Activated CD4-positive, alpha-beta memory T cell treated with anti-CD3 and anti-CD28 coated beads, Interleukin-2, amount 10 ng/mL, durations not matched to agents 7 days and 5 days (primary cell): ENCODE measurements at regions not wholly inside any gene's neighbourhood (a gene's known extent, or its start where the extent isn't known, plus 50 kb on each side); places are given as distances from the start of the nearest gene placed in this dataset.

ENCODE experiments used
- CTCF ChIA-PET: fragments of 350-600 bp; sonication (Branson Sonifier 250); formaldehyde crosslinking; loops from one replicate; lab custom pipeline; 2021; ENCODE audit warnings: antibody characterized with exemption, inconsistent platforms; lab: Charles Lee
- POLR2A ChIA-PET: fragments of 350-600 bp; sonication (Branson Sonifier 250); formaldehyde crosslinking; loops from one replicate; lab custom pipeline; 2021; ENCODE audit warnings: antibody characterized with exemption; lab: Charles Lee
- DNase-seq: peaks from one replicate; pipeline ENCODE4 v3.0.0-alpha.2; 2020
- H3K27ac Mint-ChIP-seq: one replicate; pipeline ENCODE4 v1.8.0; 2021; ENCODE audit warnings: mild to moderate bottlenecking, mixed read lengths
- H3K27me3 Mint-ChIP-seq: one replicate; pipeline ENCODE4 v1.8.0; 2021; ENCODE audit warnings: mixed read lengths
- H3K36me3 Mint-ChIP-seq: one replicate; pipeline ENCODE4 v1.8.0; 2021; ENCODE audit warnings: low read depth, mixed read lengths
- H3K4me1 Mint-ChIP-seq: one replicate; pipeline ENCODE4 v1.8.0; 2021; ENCODE audit warnings: mixed read lengths
- H3K4me3 Mint-ChIP-seq: one replicate; pipeline ENCODE4 v1.8.0; 2021; ENCODE audit warnings: mild to moderate bottlenecking, mixed read lengths
- H3K9me3 Mint-ChIP-seq: one replicate; pipeline ENCODE4 v1.8.0; 2021; ENCODE audit warnings: mixed read lengths

GRCh38 chr7:155872678-155873369, 60.6 kb upstream of the SHH start:
- no peaks in the 10 kb centered on the region for H3K9me3 Mint-ChIP-seq
- ChIA-PET CTCF (no interaction called here), POLR2A (no interaction called here)
- H3K4me1 Mint-ChIP-seq, result no peaks in the 10 kb centered on the region
- H3K27ac Mint-ChIP-seq, result no peak overlapping the region
- H3K27me3 Mint-ChIP-seq, result peaks cover 1% of the 10 kb centered on the region
- no peak overlapping the region for H3K4me3 Mint-ChIP-seq
- H3K36me3 Mint-ChIP-seq, result no peaks in the 10 kb centered on the region
- no peak for DNase-seq

- DNase-seq, result no peak
- CTCF ChIA-PET, result no interaction called here
- Mint-ChIP-seq H3K27me3 (no peaks in the 10 kb centered on the region), H3K36me3 (no peaks in the 10 kb centered on the region), H3K27ac (no peak overlapping the region), H3K4me3 (no peak overlapping the region), H3K9me3 (no peaks in the 10 kb centered on the region), H3K4me1 (no peaks in the 10 kb centered on the region)
- POLR2A ChIA-PET, result no interaction called here
Observed at GRCh38 chr7:155871211-155871610, 58.9 kb upstream of the SHH start.

GRCh38 chr7:155870334-155871180, 58.3 kb upstream of the SHH start:
- Mint-ChIP-seq H3K36me3 (no peaks in the 10 kb centered on the region), H3K27me3 (no peaks in the 10 kb centered on the region), H3K9me3 (no peaks in the 10 kb centered on the region), H3K4me1 (no peaks in the 10 kb centered on the region), H3K4me3 (no peak overlapping the region), H3K27ac (no peak overlapping the region)
- ChIA-PET POLR2A (no interaction called here), CTCF (no interaction called here)
- peak; percentile 6 for DNase-seq

- Mint-ChIP-seq H3K9me3 (no peaks in the 10 kb centered on the region), H3K27me3 (no peaks in the 10 kb centered on the region), H3K4me3 (no peak overlapping the region), H3K36me3 (no peaks in the 10 kb centered on the region), H3K27ac (no peak overlapping the region), H3K4me1 (no peaks in the 10 kb centered on the region)
- peak; percentile 10 for DNase-seq
- ChIA-PET CTCF (no interaction called here), POLR2A (no interaction called here)
Observed at GRCh38 chr7:155869784-155870076, 57.5 kb upstream of the SHH start.

- DNase-seq, result no peak
- Mint-ChIP-seq H3K4me3 (no peak overlapping the region), H3K36me3 (no peaks in the 10 kb centered on the region), H3K9me3 (no peaks in the 10 kb centered on the region), H3K27me3 (no peaks in the 10 kb centered on the region), H3K4me1 (no peaks in the 10 kb centered on the region), H3K27ac (no peak overlapping the region)
- ChIA-PET CTCF (no interaction called here), POLR2A (no interaction called here)
Observed at GRCh38 chr7:155868955-155869783, 56.9 kb upstream of the SHH start.

- POLR2A ChIA-PET, result no interaction called here
Observed at GRCh38 chr7:155867734-155868400, 55.6 kb upstream of the SHH start.

GRCh38 chr7:155867280-155867679, 55.0 kb upstream of the SHH start:
- POLR2A ChIA-PET, result no interaction called here
- H3K27me3 Mint-ChIP-seq, result no peaks in the 10 kb centered on the region
- CTCF ChIA-PET, result no interaction called here
- no peak overlapping the region for H3K27ac Mint-ChIP-seq
- H3K4me1 Mint-ChIP-seq, result no peaks in the 10 kb centered on the region
- no peaks in the 10 kb centered on the region for H3K9me3 Mint-ChIP-seq
- H3K4me3 Mint-ChIP-seq, result no peak overlapping the region
- DNase-seq, result no peak
- no peaks in the 10 kb centered on the region for H3K36me3 Mint-ChIP-seq

More at GRCh38 chr7:155867734-155868400, 55.6 kb upstream of the SHH start:
- H3K36me3 Mint-ChIP-seq, result no peaks in the 10 kb centered on the region
- H3K27me3 Mint-ChIP-seq, result no peaks in the 10 kb centered on the region
- DNase-seq, result no peak
- H3K4me3 Mint-ChIP-seq, result no peak overlapping the region
- CTCF ChIA-PET, result no interaction called here
- no peaks in the 10 kb centered on the region for H3K9me3 Mint-ChIP-seq
- no peaks in the 10 kb centered on the region for H3K4me1 Mint-ChIP-seq
- no peak overlapping the region for H3K27ac Mint-ChIP-seq

- peak; percentile 9 for DNase-seq
- Mint-ChIP-seq H3K9me3 (no peaks in the 10 kb centered on the region), H3K4me3 (no peak overlapping the region), H3K27me3 (peaks cover 3% of the 10 kb centered on the region), H3K27ac (no peak overlapping the region), H3K36me3 (no peaks in the 10 kb centered on the region), H3K4me1 (no peaks in the 10 kb centered on the region)
- POLR2A ChIA-PET, result no interaction called here
- CTCF ChIA-PET, result no interaction called here
Observed at GRCh38 chr7:155865830-155866525, 53.7 kb upstream of the SHH start.

GRCh38 chr7:155864991-155865690, 52.9 kb upstream of the SHH start:
- DNase-seq, result peak; percentile 4
- H3K27ac Mint-ChIP-seq, result no peak overlapping the region
- H3K4me1 Mint-ChIP-seq, result no peaks in the 10 kb centered on the region
- H3K36me3 Mint-ChIP-seq, result no peaks in the 10 kb centered on the region
- H3K27me3 Mint-ChIP-seq, result peaks cover 3% of the 10 kb centered on the region
- H3K9me3 Mint-ChIP-seq, result no peaks in the 10 kb centered on the region
- POLR2A ChIA-PET, result no interaction called here
- no peak overlapping the region for H3K4me3 Mint-ChIP-seq
- CTCF ChIA-PET, result no interaction called here

GRCh38 chr7:155864271-155864985, 52.2 kb upstream of the SHH start:
- ChIA-PET POLR2A (no interaction called here), CTCF (no interaction called here)
- peak; percentile 6 for DNase-seq
- Mint-ChIP-seq H3K4me3 (no peak overlapping the region), H3K36me3 (no peaks in the 10 kb centered on the region), H3K4me1 (no peaks in the 10 kb centered on the region), H3K27ac (no peak overlapping the region), H3K27me3 (peaks cover 3% of the 10 kb centered on the region), H3K9me3 (no peaks in the 10 kb centered on the region)

GRCh38 chr7:155863721-155864151, 51.5 kb upstream of the SHH start:
- ChIA-PET POLR2A (no interaction called here), CTCF (no interaction called here)
- Mint-ChIP-seq H3K36me3 (no peaks in the 10 kb centered on the region), H3K27ac (no peak overlapping the region), H3K4me3 (no peak overlapping the region), H3K9me3 (no peaks in the 10 kb centered on the region), H3K4me1 (no peaks in the 10 kb centered on the region), H3K27me3 (peaks cover 3% of the 10 kb centered on the region)
- no peak for DNase-seq
